Transverse colon (tissue), 4 donors: ENCODE measurements at regions not wholly inside any gene's neighbourhood (a gene's known extent, or its start where the extent isn't known, plus 50 kb on each side); places are given as distances from the start of the nearest gene placed in this dataset.
"Not testable (repeated sequence)": the region's sequence is repeated elsewhere in the genome, so short reads cannot be mapped to it uniquely, and the experiment has no call there.

Experiments
- DNase-seq: peaks from one replicate; pipeline ENCODE4 v3.0.0-alpha.2; 2019
- H3K27ac ChIP-seq, 4 donors: fragments of 200-600 bp; sonication (generic); 2 replicates each; pipeline ENCODE4 v1.5.1; 2016 to 2018; ENCODE audit warnings: inconsistent platforms in 4 of 4
- H3K27me3 ChIP-seq: fragments of 200-600 bp; sonication (generic); 2 replicates; pipeline ENCODE4 v1.5.1; 2017; ENCODE audit warnings: inconsistent platforms
- H3K36me3 ChIP-seq, 4 donors: fragments of 200-600 bp; sonication (generic); 2 replicates each; pipeline ENCODE4 v1.5.1; 2017 to 2019; ENCODE audit warnings: inconsistent platforms in 4 of 4
- H3K4me1 ChIP-seq, 4 donors: fragments of 200-600 bp; sonication (generic); 2 replicates each; pipeline ENCODE4 v1.5.1; 2017 to 2020; ENCODE audit warnings: inconsistent platforms in 4 of 4
- H3K4me3 ChIP-seq, 4 donors: fragments of 200-600 bp; sonication (generic); 1 replicate in 1 of 4; 2 replicates in 3 of 4; pipeline versions ENCODE4 v1.5.1 to v1.6.1; 2017 to 2019; ENCODE audit warnings: inconsistent platforms in 4 of 4
- H3K9me3 ChIP-seq, 2 donors: fragments of 200-600 bp; sonication (generic); 2 replicates each; pipeline ENCODE4 v1.5.1; 2017 to 2019; ENCODE audit warnings: inconsistent platforms in 2 of 2
- CTCF ChIP-seq, 5 experiments: fragments of 200-600 bp in 3 of 5; fragments of 450-650 bp in 2 of 5; sonication (generic) in 3 of 5; IDR thresholded peaks; 1 replicate in 2 of 5; 2 replicates in 3 of 5; pipeline ENCODE4 v1.5.1; 2016 to 2017; ENCODE audit warnings: antibody characterized with exemption in 5 of 5, inconsistent platforms in 3 of 5, mild to moderate bottlenecking in 2 of 5, moderate library complexity in 1 of 5
- EP300 ChIP-seq: sonication (generic); formaldehyde crosslinking; IDR thresholded peaks from one replicate; pipeline ENCODE4 v1.6.1; 2017; ENCODE audit warnings: antibody characterized with exemption, low read depth
- POLR2A ChIP-seq: fragments of 450-650 bp; IDR thresholded peaks from one replicate; pipeline ENCODE4 v1.6.1; 2016; ENCODE audit warnings: antibody characterized with exemption, mild to moderate bottlenecking, moderate library complexity
- POLR2AphosphoS5 ChIP-seq, 3 donors: sonication (generic); formaldehyde crosslinking; IDR thresholded peaks; one replicate each; pipeline ENCODE4 v1.6.1; 2016; ENCODE audit warnings: antibody characterized with exemption in 3 of 3
- WGBS, 2 donors: methylation state at CpG; one replicate each; pipeline ENCODE4 v1.1.5; 2018; ENCODE audit warnings: low coverage in 1 of 2; 5-methylcytosine and 5-hydroxymethylcytosine counted together
- in situ Hi-C, 4 donors: fragments of 200-750 bp; cut with MboI; loops; one replicate each; pipeline versions ENCODE4 v1.15.0 to v1.15.1; 2017; ENCODE audit warnings: low sequenced_read_pairs in 3 of 4, low pct_ligation_motif_present in 1 of 4, low pct_unique_long_range_greater_than_20kb in 1 of 4
- intact Hi-C: fragments of 100-400 bp; cut with DNase I; formaldehyde crosslinking; loops from one replicate; pipeline ENCODE4 v1.15.1; 2023; ENCODE audit warnings: low total_unique reads

GRCh38 chr17:70716551-70716950 lies 547.2 kb downstream of the KCNJ2 start:
- no peak for DNase-seq
- Histone ChIP-seq H3K27me3 (no peaks in the 10 kb centered on the region), H3K9me3 (no peaks in the 10 kb centered on the region), H3K36me3 (no peaks in the 10 kb centered on the region), H3K27ac (no peak overlapping the region), H3K4me1 (no peaks in the 10 kb centered on the region), H3K4me3 (no peak overlapping the region)
- TF ChIP-seq POLR2AphosphoS5 (IDR thresholded peaks at IDR 0.05): no peak
- no peak for TF ChIP-seq POLR2A
- no peak for TF ChIP-seq CTCF (IDR thresholded peaks at IDR 0.05)
- TF ChIP-seq EP300: no peak
- intact Hi-C loops: no loop called here
- in situ Hi-C loops: no loop called here
- 63 to 69% methylated on average over 3 of the region's 3 CpGs for WGBS, 2 donors

- no peak overlapping the region for H3K27ac ChIP-seq
- 29 to 50% methylated on average over 1 of the region's 1 CpG for WGBS, 2 donors
- no peaks in the 10 kb centered on the region for H3K27me3 ChIP-seq
- H3K36me3 ChIP-seq: no peaks in the 10 kb centered on the region
- no peak for DNase-seq
- in situ Hi-C loops: no loop called here
- no peak overlapping the region for H3K4me3 ChIP-seq
- H3K4me1 ChIP-seq: no peaks in the 10 kb centered on the region
- intact Hi-C loops: no loop called here
- no peaks in the 10 kb centered on the region for H3K9me3 ChIP-seq
- no peak for TF ChIP-seq EP300
These were observed 547.7 kb downstream of the KCNJ2 start for GRCh38 chr17:70717042-70717441.

GRCh38 chr17:70736375-70736957 lies 567.1 kb downstream of the KCNJ2 start:
- Histone ChIP-seq H3K36me3 (no peaks in the 10 kb centered on the region), H3K4me1 (peaks cover 0 to 3% (median 0%) of the 10 kb centered on the region in 4 donors), H3K9me3 (no peaks in the 10 kb centered on the region), H3K27ac (no peak overlapping the region), H3K27me3 (no peaks in the 10 kb centered on the region), H3K4me3 (no peak overlapping the region)
- intact Hi-C loops (no loop called here), in situ Hi-C loops (no loop called here)
- WGBS, 2 donors: 76 to 77% methylated on average over 4 of the region's 4 CpGs
- TF ChIP-seq EP300: no peak
- TF ChIP-seq POLR2A: no peak
- no peak for TF ChIP-seq POLR2AphosphoS5 (IDR thresholded peaks at IDR 0.05)
- no peak for TF ChIP-seq CTCF (IDR thresholded peaks at IDR 0.05)
- no peak for DNase-seq

- TF ChIP-seq CTCF (IDR thresholded peaks at IDR 0.05) (no peak), EP300 (no peak), POLR2A (no peak), POLR2AphosphoS5 (IDR thresholded peaks at IDR 0.05) (no peak)
- intact Hi-C loops: no loop called here
- peaks cover 0 to 3% (median 0%) of the 10 kb centered on the region in 4 donors for H3K4me1 ChIP-seq
- H3K36me3 ChIP-seq: no peaks in the 10 kb centered on the region
- no peaks in the 10 kb centered on the region for H3K27me3 ChIP-seq
- H3K9me3 ChIP-seq: no peaks in the 10 kb centered on the region
- no peak overlapping the region for H3K4me3 ChIP-seq
- WGBS, 2 donors: 40 to 54% methylated on average over 2 of the region's 2 CpGs
- in situ Hi-C loops: no loop called here
- H3K27ac ChIP-seq: no peak overlapping the region
- DNase-seq: no peak
These were observed 569.7 kb downstream of the KCNJ2 start for GRCh38 chr17:70739065-70739464.

GRCh38 chr17:70746574-70746973 lies 577.2 kb downstream of the KCNJ2 start:
- H3K27ac ChIP-seq, H3K36me3 ChIP-seq, DNase-seq, H3K9me3 ChIP-seq, H3K27me3 ChIP-seq, in situ Hi-C loops, intact Hi-C loops, H3K4me3 ChIP-seq, H3K4me1 ChIP-seq: not testable (repeated sequence)
- 88% methylated on average over 1 of the region's 1 CpG for WGBS, 2 donors
